NCI-H2029 treated with DMSO at 0.1 percent for 48 hours (cell line): ENCODE measurements at regions not wholly inside any gene's neighbourhood (a gene's known extent, or its start where the extent isn't known, plus 50 kb on each side); places are given as distances from the start of the nearest gene placed in this dataset.

Experiments
- DNase-seq: peaks from one replicate; lab custom pipeline; 2025; lab: John Stamatoyannopoulos, UW

DNA sequence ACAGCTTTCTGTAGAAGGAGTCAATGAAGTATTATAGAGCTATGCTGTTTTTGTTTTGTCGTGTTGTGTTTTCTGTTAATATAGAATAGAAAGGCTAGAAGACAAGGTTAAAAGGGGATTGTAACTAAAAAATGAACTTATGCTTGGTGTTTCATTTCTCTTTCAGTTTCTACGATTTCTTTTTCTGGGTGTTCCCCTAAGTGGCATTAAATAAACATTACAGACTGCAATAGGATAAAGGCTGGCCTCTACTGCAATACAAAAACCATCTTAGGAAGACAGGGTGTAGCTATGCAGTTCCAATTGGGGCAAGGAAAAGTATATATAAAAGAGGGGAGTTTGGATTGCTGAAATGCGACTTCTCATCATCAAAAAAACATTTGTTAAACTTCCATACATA lies 1609.7 kb upstream of the ACVR2A start:
- DNase-seq, result no peak

DNA sequence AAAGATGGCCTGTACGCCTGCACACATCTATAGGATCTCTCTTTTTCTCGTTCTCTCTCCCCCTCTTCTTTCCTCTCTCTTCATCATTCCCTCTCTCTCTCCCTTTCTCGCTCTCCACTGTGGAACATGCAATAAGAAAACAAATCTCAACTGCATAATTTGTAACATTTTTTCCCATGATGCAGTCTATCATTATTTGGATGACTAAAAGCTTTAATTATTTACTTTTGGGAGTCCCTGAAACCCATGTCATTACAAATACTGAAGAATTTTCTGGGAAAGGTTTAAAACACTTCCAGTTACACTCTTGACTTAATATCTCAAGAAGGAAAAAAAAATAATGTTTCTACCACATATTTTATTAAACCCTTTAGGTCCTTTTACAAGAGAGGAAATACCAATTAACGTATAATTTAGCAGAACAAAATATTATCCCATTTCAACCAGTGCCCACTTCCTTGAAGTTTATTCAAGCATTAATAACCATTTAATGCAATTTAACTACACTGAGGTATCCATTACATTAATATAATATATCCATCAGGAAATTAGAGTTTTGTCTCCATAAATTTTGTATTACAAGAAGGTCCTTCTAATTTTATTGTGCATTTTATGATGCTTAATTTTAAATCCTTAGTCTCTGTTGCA lies 1615.2 kb upstream of the ACVR2A start:
- DNase-seq, result no peak

DNA sequence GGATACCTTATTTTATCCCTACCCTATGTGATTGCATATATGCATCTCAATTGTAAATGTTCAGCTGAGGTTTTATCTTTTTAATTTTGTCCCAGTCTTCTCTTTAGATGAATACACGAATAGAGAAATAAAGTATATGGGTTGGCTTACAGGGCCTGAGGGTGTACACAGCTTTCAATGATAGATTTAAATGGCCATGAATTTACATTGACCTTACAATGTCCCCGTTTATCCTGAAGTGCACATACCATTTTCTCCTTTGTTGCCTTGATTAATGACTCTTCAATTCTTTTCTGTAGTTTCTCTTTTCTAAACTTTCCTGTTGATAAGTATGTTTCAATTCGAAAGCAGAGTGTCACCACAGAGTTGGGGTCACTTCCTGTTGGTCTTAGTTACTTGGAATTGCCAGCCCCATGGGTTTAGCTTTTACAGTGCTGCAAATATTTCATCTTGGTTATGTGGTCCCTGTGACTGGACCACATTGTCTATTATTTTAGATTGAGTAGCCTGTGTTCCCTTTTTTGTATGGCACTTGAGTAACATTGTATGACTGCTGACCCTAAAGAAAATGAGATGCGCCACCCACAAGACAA lies 1616.3 kb upstream of the ACVR2A start:
- DNase-seq, result no peak

DNA sequence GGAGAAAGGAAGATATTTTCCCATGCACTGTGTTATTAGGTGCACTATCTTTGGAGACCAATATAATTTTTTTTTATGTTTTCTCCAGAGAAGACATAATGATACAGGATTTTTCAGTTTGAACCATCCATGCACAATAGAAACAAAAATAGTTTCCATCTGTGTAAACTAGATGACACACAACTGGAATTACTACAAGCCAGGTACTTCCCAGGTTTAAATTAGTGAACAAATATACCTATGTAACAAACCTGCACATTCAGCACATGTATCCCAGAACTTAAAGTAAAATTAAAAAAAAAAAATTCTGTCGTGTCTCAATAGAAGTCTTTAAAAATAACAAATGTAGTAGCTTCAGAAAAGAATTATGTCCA lies 1616.8 kb upstream of the ACVR2A start:
- no peak for DNase-seq

DNA sequence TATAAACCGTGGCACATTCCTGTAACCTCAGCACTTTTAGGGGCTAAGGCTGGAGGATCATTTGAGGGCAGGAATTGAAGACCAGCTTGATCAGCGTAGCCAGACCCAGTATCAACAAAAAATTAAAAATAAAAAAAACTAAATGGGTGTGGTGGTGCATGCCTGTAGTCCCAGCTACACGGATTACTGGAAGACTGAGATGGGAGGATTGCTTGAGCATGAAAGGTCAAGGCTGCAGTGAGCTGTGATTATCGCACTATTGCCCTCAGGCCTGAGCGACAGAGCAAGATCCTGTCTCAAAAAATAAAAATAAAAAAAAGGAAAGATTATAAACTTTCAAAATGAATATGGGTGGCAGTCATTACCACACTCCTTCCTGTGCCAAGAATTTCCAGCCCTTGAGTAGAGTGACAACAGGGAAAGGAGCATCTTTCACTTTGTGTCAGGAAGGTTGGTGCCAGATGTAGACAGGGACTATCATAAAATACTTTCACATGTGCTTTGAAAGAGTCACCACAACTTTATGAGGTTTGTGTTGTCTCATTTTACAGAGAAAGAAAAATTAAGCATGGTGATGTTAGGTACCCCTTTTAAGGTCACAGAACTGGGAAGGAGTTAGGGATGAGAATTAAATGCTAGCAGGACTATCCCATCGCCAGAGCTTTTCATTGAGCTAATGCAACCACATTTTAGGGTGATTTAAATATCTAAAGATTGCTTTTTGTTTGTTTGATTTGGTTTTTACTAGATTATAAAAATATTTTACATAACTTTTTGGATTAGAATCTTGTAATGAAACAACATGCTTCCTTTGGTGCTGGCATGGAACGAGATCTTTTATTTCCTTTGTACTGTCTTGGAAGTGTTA lies 1617.4 kb upstream of the ACVR2A start:
- DNase-seq, result no peak

DNA sequence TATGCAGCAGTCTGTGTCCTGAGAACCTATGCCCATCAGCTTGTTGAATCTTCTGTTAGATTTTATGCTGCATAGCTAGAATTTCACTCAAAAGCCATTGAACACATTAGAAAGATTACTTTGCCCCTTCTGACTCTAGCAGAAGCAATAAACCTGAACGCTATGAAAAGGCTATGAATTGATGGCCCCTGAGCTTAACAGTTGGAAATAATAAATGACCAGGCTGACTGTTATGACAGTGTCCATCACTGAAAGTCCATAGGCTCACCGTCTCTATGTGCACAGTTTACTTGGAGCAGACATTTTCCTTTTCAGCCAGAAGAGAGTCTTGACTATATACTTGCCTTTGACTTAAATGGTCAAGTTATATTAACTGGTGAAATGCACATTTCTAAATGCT lies 1618.8 kb upstream of the ACVR2A start:
- no peak for DNase-seq

DNA sequence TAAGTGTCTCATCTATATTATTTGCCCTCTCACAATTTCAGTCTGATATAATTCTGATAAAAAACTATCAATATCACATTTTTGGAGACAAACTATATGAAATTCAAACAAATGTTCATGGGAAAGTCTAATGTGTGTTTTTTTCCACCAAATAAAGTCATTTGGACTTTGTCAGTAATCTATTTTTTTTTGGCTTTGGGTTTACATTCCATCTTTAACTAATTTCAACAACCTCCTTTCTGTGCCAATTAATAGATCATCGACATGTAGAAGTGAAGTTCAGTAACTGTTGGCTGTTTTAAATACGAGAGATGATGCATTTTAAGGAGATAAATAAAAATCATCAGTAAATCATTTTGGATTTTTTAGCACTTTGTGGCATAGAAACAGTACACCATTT lies 1623.0 kb upstream of the ACVR2A start:
- no peak for DNase-seq

DNA sequence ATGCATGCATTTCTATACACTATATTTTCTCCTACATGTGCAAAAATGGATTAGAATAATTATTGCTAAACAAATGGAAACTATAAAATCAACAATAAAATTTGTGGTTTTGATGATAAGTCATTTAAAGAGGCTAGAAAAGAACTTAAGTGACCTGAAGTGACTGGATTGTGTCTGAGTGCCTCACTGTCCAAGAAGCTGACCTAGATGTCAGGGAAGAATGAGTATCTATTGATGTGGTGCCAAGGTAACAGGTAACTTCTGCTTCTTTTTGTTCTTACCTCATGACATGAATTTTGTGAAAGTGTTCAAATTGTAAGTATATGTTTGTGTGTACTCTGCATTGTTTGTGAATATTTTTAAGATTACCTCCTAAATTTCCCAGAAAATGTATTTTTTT lies 1623.9 kb upstream of the ACVR2A start:
- DNase-seq, result no peak

DNA sequence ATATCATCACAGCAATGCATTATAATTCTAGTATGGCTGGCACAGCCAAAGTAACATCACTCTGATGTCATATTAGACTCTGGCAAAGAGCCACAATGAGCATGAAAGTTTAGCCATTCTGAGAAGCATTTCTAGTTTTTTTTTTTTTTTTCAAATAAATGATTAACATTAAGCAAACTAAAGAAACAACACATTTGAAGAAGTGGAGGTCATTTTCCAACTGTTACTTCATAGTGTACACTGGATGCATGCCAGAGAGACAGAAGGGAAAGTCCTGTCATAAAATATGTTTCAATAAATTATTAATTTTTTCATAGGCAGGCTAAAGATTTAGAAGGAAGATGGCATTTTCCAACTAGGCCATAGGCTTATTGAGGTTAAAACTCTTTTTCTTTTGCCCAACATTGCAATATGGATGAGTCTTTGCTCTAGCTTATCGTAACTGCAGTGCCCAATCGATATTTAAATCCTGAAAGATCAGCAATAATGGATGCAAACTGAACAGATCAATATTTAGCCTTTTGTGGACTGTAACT lies 1630.4 kb upstream of the ACVR2A start:
- no peak for DNase-seq

DNA sequence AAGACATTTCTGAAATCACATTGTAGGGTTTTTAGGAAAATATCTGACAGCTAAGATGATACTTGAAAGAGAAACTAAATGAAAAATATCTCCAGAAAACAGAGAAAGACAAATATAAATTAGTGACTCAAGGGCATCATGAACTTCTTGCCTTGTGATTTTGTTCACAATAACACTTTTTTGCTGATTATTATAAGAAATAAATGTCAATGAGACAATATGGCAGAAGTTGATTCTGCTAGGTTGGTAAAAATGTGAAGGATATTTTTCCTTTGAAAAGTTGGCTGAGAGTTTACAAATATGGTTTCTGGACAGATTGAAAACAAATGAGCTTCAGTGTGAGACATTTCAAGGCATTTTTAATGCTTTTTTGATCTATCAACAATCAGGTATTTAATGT lies 1631.2 kb upstream of the ACVR2A start:
- no peak for DNase-seq

DNA sequence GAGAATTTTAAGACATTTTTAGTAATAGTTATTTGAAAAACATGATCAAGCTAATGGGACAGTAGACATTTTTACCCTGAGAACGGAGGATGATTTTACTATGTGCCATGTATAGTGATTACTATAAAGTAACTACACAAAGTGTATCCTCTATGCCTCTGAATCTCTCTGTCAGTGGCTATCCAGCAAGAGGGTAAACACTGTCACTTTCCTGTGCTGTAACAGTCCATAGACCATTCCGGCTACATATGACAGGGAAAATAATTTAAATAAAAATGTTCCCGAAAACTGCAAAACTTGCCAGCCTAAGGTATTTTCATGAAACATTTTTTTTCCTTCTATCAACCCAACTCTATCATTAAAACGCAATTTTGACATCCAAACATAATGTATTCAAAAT lies 1632.2 kb upstream of the ACVR2A start:
- DNase-seq, result no peak

DNA sequence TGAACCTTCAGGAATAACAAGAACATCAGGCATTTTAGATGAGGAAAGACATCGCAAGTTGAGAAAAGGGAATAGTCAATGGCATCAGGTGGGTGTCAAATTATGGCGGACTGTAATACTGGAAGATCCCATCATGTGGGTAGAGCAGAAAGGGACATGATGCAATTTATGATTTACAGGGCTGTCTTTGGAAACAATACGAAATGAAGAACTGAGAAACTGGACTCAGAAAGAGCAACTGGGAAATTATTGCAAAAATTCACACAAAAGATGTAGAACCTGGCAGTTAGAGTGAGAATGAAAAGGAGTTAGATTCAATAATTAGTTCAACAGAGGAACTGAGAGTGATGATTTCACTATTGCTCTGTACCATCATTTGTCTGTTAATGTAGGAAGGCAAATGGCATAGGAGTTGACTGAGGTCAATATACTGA lies 1635.0 kb upstream of the ACVR2A start:
- no peak for DNase-seq

DNA sequence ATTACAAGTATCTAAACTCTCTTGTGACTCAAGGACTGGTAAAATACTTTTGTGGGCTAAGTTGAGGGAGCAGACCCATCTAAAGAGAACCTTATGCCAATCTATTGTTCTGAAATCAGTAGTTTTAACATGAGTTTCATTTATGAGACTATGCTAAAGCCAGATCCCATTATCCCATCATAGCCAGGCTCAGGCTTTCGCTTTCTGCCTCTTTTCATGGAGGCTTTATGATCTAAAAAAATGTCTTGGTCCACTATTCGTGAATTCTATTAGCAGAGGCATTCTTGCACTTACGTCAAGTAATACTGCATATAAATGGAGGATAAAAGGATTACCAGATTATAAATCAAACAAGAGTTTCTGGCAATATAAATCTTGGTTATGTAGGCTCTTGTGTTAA lies 1636.9 kb upstream of the ACVR2A start:
- no peak for DNase-seq

DNA sequence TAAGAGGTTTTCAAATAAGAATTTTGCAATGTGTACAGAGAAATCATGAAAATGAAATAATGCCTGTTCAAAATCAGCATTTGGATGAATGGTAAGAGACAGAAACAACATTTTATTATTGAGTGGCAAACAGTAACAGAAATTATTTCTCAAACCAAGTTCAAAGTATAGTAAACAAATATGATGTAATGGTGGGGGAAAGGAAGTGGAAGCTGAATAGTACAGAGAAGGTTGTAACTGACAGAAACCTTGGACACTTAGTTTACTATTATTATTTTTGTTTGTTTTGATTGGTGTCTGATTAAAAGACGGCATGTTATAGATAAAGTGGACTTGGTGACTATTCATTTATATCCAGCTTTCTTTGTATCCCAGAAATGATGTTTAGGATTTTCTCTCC lies 1637.4 kb upstream of the ACVR2A start:
- DNase-seq, result no peak

DNA sequence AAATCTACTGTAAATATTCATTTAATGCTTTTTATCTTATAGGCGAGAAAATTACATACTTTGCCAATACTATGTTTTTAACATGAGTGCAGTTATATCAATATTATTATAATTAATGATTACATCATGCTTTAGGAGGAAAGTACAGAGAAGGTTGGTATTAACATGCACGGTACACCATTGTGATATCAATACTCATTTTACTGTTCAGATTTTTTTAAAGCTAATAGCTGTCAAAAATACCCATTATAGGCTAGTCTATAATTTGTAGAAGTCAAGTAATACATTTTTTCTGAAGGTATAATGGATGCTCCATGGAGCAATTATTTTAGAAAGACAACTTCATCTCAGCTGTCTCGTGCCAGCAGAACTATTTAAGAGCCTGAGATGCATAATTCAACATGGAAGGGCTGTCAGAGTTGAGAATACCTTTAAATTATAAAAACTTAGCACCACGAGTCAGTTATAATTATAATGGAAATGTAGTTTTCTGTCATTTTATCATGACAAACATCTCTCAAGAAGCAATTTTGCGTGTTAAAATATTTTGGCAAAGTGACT lies 1641.7 kb upstream of the ACVR2A start:
- DNase-seq, result no peak

DNA sequence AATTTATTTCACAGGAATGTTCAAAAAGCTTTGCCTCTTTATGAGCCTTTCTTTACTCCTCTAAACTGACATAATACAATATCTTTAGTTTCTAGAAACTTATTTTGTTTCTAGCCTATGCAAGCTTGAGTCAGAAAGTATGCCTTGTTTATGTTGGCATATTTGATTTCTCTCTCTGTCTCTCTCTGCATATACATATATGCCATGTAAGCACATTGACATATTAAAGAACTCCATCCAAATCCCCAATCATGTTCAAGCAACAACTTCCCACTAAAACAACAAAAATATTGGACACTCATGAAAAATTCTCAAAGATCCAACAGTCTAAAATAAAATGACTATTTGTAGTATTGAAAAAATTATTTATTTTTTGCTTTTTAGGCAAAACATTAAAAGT lies 1651.2 kb upstream of the ACVR2A start:
- DNase-seq, result no peak

DNA sequence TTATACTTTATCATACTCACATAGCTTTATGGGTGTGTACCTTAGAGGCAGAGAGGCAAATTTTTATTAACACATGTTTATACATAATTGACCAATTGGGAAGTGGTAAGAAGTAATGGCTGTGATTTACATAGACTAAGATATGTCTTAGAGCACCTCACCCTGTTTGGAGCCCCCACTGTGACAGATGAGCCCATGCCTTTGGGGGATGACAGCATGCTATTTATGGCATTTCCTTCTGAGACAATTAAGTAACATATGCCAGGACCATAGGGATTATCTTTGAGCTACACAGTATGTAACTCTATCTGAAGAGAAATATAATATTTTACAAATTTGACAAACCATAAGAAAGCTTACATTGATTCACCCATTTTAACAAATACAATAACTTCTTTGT lies 1655.3 kb upstream of the ACVR2A start:
- DNase-seq, result no peak

DNA sequence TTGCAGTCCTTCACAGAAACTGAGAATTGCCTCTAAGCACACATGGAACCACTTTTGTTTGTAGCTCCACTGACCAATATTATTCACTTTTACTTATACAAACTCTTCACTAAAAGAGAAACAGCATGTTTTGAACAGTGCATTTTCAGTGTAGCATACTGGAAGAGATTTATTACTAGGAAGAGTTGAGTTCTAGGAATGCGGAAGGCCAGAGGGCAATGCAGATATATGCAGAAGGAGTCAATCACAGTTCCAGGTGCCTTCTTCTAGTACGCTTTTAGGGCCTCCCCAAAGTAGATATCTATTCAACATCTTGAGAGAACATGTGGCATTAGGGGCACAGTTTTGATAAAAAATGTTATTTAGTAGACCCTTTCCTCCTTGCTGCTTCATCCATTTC lies 1654.0 kb upstream of the ZEB2 start:
- DNase-seq, result no peak

DNA sequence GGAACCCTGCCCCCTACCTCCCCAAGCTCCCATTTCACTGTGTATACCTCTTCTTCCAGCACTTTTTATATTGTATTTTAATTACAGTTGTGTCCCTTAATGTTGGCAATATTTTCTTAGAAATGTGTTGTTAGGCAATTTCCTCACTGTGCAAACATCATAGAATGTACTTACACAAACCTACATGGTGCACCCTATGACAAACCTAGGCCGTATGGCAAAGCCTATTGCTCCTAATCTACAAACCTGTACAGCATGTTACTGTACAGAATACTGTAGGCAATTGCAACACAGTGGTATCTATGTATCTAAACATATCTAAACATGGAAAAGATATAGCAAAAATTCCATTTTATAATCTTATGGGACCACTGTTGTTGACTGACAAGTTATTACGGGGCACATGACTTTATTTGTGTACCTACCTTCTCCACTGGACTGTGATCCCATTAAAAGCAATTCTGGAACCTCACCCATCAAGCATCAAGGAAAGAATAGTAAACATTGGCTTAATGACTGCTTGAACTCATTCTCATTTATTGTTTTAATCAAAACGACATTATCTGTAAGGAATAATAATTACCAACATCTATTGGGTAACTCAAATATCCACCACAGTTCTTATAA lies 1641.5 kb upstream of the ZEB2 start:
- no peak for DNase-seq

DNA sequence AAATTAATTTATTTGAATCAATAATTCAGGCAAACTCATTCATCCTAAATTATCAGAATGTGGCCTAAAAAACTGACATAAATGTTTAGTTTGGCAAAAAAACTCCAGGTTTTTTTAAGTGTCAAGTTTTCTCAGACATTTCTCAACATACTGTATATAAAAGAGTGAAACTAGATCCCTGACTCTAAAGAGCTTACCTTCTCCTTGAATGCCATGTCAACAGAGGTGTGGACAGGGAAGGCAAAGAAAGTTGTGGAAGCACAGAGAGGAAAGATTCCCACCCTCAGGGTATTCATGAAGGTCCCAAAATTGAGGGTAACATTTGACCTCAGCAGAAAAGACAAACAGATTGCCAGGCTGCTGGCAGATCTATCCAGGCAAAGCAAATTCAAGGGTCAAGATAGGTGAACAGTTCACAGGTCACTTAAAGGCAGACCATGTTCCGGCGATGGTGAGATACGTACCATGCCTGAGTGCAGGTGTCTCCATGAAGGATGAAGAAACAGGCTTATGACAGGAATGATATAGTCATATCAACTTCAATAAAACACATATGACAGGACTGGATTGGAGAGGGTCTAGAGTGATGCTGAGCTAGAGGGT lies 1638.3 kb upstream of the ZEB2 start:
- DNase-seq, result no peak

DNA sequence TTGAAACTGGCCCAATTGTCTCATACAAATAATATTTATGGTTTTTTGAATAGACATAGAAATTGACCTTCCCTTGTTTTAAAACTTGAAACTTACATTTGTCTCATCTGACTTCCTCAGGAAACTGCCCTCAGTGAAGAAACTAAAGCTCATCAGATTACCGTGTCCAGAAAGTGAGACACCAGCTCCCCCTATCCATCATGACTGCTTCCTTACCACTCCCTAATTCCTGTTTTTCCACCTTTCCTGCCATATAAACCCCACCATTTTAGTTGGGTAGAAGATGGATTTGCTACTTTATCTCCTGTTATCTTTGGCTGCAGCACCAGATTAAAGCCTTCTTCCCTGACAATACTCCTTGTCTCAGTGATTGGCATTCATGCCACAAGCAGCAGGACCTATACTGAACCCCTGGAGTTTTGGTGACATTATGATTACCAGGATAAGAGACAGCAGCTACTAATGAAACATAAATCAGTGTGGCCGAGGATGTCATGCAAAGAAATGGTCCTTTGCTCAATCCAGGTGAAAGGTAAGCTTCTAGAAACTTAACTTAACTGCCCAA lies 1627.6 kb upstream of the ZEB2 start:
- DNase-seq, result no peak

DNA sequence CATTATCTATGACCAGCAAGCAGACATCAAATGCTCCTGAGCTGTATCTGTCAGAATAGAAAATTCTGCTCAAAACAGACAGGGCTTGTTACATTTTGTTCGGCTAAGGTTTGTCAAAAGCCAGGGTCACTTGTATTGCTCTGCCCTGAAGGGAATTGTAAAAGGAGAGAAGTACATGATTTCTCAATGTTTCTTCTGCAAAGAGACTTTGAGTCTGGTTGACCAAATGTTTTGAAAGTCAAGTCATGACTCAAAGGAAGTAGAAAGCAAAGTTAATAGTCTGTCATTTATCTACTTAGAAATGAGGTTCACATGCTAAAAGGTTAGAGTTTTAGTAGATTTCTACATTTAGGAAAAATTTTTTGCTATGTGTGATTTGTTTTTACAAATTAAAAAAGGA lies 1624.1 kb upstream of the ZEB2 start:
- no peak for DNase-seq
